ENCODE measurements at regions not wholly inside any gene's neighbourhood (a gene's known extent, or its start where the extent isn't known, plus 50 kb on each side); places are given as distances from the start of the nearest gene placed in this dataset.

DNA sequence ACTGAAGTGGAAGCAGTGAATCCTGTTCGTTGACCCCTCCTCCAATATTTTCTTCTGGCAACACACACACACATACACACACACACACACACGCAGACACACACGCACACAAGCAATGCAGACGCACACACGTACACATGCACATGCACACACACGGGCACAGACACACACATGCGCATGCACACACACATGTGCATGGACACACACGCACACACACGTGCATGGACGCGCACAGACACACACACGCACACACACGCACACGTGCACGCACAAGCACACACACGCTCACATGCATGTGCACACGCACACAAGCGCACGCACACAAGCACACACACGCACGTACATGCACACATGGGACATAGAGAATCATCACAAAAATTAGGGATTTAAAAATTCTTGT is 488.2 kb upstream of the TPK1 start:
- Histone ChIP-seq H3K27me3 (no peaks in the 10 kb centered on the region), H3K4me3 (no peak overlapping the region), H3K27ac (no peak overlapping the region), H3K36me3 (no peaks in the 10 kb centered on the region), H3K9me3 (no peaks in the 10 kb centered on the region), H3K4me1 (no peaks in the 10 kb centered on the region)
- no peak for DNase-seq
- intact Hi-C loops (cut with DNase I): no loop called here
- TF ChIP-seq, protein P1, sequence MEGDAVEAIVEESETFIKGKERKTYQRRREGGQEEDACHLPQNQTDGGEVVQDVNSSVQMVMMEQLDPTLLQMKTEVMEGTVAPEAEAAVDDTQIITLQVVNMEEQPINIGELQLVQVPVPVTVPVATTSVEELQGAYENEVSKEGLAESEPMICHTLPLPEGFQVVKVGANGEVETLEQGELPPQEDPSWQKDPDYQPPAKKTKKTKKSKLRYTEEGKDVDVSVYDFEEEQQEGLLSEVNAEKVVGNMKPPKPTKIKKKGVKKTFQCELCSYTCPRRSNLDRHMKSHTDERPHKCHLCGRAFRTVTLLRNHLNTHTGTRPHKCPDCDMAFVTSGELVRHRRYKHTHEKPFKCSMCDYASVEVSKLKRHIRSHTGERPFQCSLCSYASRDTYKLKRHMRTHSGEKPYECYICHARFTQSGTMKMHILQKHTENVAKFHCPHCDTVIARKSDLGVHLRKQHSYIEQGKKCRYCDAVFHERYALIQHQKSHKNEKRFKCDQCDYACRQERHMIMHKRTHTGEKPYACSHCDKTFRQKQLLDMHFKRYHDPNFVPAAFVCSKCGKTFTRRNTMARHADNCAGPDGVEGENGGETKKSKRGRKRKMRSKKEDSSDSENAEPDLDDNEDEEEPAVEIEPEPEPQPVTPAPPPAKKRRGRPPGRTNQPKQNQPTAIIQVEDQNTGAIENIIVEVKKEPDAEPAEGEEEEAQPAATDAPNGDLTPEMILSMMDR (IDR thresholded peaks at IDR 0.05): no peak
- WGBS, 2 donors: 90 to 93% methylated on average over 20 to 21 of the region's 21 CpGs

DNA sequence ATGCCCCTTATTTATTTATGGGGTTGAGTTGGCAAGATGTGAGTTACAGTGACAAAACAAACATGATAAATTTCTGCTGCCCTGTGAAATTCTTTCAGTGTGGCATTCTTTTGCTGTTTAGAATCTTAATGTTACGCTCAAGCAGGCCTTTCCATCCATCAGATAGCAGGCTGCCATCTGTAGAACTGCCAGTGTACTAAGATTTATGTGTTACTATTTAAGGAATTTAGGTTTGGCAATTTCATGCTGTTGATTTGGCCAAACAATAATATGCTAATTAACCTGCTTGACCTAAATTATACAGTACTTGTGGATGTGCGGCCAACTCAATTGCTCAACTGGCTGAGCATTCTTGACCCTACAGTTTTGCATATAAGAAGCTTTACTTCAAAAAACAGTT is 477.7 kb upstream of the TPK1 start:
- Histone ChIP-seq H3K36me3 (no peaks in the 10 kb centered on the region), H3K4me1 (no peaks in the 10 kb centered on the region), H3K9me3 (peaks cover 0 to 7% (median 0%) of the 10 kb centered on the region in 3 donors), H3K27me3 (no peaks in the 10 kb centered on the region), H3K27ac (no peak overlapping the region), H3K4me3 (no peak overlapping the region)
- no peak for TF ChIP-seq POLR2A (IDR thresholded peaks at IDR 0.05)
- TF ChIP-seq, protein P1 (IDR thresholded peaks at IDR 0.05): no peak
- intact Hi-C loops (cut with DNase I): no loop called here
- no peak for DNase-seq
- 52 to 55% methylated on average over 2 of the region's 2 CpGs for WGBS, 2 donors

DNA sequence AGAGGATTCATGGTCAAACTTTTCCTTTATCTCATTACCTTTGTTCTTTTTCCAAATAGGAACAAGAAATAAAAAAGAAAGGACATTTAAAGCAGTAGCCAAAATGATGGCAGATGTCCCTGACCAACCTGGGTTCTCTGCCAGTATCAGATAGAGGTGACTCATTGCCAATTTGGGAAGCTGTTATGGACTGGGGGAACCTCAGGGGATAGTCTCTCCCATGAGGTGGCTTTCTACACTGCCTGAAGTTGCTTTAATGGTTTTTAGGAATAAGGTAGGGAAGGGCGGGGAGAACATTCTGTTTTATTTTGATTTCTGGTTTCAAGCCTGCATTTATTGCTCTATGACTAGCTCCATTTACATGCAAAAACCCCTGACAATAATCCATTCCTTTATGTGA is 457.9 kb upstream of the TPK1 start:
- no peak overlapping the region for H3K27ac ChIP-seq
- H3K4me3 ChIP-seq: no peak overlapping the region
- TF ChIP-seq, protein P1 (IDR thresholded peaks at IDR 0.05): no peak
- TF ChIP-seq POLR2A (IDR thresholded peaks at IDR 0.05): no peak
- H3K27me3 ChIP-seq: no peaks in the 10 kb centered on the region
- no peaks in the 10 kb centered on the region for H3K9me3 ChIP-seq
- WGBS, 2 donors: 58 to 93% methylated on average over 1 of the region's 1 CpG
- no peaks in the 10 kb centered on the region for H3K4me1 ChIP-seq
- no peak for DNase-seq
- no peaks in the 10 kb centered on the region for H3K36me3 ChIP-seq
- intact Hi-C loops (cut with DNase I): no loop called here

- H3K27ac ChIP-seq: no peak overlapping the region
- H3K9me3 ChIP-seq: no peaks in the 10 kb centered on the region
- H3K4me3 ChIP-seq: no peak overlapping the region
- H3K27me3 ChIP-seq: no peaks in the 10 kb centered on the region
- no peaks in the 10 kb centered on the region for H3K36me3 ChIP-seq
- H3K4me1 ChIP-seq: no peaks in the 10 kb centered on the region
- WGBS, 2 donors: 10 to 44% methylated on average over 1 of the region's 1 CpG
- intact Hi-C loops (cut with DNase I): no loop called here
- no peak for TF ChIP-seq POLR2A (IDR thresholded peaks at IDR 0.05)
- TF ChIP-seq, protein P1 (IDR thresholded peaks at IDR 0.05): no peak
- no peak for DNase-seq
Measured at GRCh38 chr7:145293228-145293701, 457.4 kb upstream of the TPK1 start.

DNA sequence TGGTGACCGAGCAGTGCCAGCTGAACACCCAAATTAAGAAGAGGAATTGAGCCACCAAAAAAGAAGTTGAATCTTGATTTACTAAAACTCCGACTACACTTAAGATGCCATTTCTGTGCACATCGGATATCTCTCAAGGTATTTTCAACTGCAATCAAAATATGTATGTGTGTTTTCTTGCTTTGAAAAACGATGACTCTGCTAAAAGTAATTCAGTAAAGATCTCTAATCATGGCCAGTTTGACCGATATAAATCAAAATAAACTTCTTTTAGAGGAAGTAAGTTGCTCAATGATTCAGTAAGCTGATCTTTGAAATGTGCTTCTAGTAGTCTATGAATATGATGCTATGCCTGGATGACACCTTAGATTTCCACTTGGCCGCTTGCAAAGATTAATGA is 453.5 kb upstream of the TPK1 start:
- Histone ChIP-seq H3K36me3 (no peaks in the 10 kb centered on the region), H3K4me3 (no peak overlapping the region), H3K27me3 (no peaks in the 10 kb centered on the region), H3K9me3 (no peaks in the 10 kb centered on the region), H3K4me1 (no peaks in the 10 kb centered on the region), H3K27ac (no peak overlapping the region)
- intact Hi-C loops (cut with DNase I): no loop called here
- 73 to 80% methylated on average over 6 of the region's 6 CpGs for WGBS, 2 donors
- TF ChIP-seq, protein P1 (IDR thresholded peaks at IDR 0.05): no peak
- TF ChIP-seq POLR2A (IDR thresholded peaks at IDR 0.05): no peak
- DNase-seq: no peak

All from esophagus squamous epithelium (tissue), 5 donors.